Neutrophil (primary cell): ENCODE measurements at regions not wholly inside any gene's neighbourhood (a gene's known extent, or its start where the extent isn't known, plus 50 kb on each side); places are given as distances from the start of the nearest gene placed in this dataset.

ENCODE experiments used
- H3K27ac ChIP-seq: fragments of 200-600 bp; sonication (generic); 2 replicates; pipeline ENCODE4 v1.5.1; 2016; ENCODE audit warnings: mild to moderate bottlenecking, moderate library complexity
- H3K27me3 ChIP-seq: fragments of 200-600 bp; sonication (generic); 2 replicates; pipeline ENCODE4 v1.6.0; 2016; ENCODE audit warnings: mild to moderate bottlenecking
- H3K36me3 ChIP-seq: fragments of 200-600 bp; sonication (generic); 2 replicates; pipeline ENCODE4 v1.5.1; 2017
- H3K4me1 ChIP-seq, 2 experiments: fragments of 200-600 bp in 1 of 2; sonication (generic) in 1 of 2; 1 replicate in 1 of 2; 2 replicates in 1 of 2; pipeline versions ENCODE4 v1.5.1 to v1.6.1; 2013 to 2016; ENCODE audit warnings: low read depth in 1 of 2, low read length in 1 of 2, mild to moderate bottlenecking in 1 of 2, moderate library complexity in 1 of 2; ENCODE audit not compliant: control insufficient read depth in 1 of 2, insufficient read depth in 1 of 2
- H3K4me3 ChIP-seq, 2 experiments: fragments of 200-600 bp in 1 of 2; sonication (generic) in 1 of 2; 1 replicate in 1 of 2; 2 replicates in 1 of 2; pipeline ENCODE4 v1.5.1; 2013 to 2016; ENCODE audit warnings: low read depth in 1 of 2, low read length in 1 of 2, mild to moderate bottlenecking in 1 of 2, moderate library complexity in 1 of 2
- H3K9me3 ChIP-seq: fragments of 200-600 bp; sonication (generic); 2 replicates; pipeline ENCODE4 v1.5.1; 2016
- TF ChIP-seq, protein P1 (sequence below): fragments of 200-600 bp; sonication (generic); IDR thresholded peaks from 2 replicates; pipeline ENCODE4 v1.5.1; 2016; ENCODE audit warnings: antibody characterized with exemption

DNA sequence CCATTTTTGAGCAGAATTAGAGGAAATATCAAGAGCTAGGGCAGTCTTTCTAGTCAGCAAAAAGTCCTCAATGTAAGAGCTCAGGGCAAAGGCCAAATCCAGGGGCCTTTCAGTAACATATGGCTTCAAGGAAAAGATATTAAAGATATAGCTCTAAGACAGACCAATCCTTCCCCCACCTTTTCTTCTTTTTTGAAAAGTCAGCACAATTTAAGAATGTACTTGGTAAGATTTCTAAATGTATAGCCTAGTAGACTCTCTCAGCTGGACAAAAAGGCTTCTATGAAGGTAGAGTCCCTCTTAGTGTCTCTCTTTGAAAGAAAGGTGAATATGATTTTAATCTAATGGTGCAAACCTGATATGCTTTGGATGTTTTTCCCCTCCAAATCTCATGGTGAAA lies 515.7 kb downstream of the VRK1 start:
- Histone ChIP-seq H3K4me1 (no peaks in the 10 kb centered on the region), H3K27ac (no peak overlapping the region), H3K27me3 (no peaks in the 10 kb centered on the region), H3K4me3 (no peak overlapping the region), H3K9me3 (no peaks in the 10 kb centered on the region), H3K36me3 (no peaks in the 10 kb centered on the region)
- TF ChIP-seq, protein P1, sequence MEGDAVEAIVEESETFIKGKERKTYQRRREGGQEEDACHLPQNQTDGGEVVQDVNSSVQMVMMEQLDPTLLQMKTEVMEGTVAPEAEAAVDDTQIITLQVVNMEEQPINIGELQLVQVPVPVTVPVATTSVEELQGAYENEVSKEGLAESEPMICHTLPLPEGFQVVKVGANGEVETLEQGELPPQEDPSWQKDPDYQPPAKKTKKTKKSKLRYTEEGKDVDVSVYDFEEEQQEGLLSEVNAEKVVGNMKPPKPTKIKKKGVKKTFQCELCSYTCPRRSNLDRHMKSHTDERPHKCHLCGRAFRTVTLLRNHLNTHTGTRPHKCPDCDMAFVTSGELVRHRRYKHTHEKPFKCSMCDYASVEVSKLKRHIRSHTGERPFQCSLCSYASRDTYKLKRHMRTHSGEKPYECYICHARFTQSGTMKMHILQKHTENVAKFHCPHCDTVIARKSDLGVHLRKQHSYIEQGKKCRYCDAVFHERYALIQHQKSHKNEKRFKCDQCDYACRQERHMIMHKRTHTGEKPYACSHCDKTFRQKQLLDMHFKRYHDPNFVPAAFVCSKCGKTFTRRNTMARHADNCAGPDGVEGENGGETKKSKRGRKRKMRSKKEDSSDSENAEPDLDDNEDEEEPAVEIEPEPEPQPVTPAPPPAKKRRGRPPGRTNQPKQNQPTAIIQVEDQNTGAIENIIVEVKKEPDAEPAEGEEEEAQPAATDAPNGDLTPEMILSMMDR = no peak

DNA sequence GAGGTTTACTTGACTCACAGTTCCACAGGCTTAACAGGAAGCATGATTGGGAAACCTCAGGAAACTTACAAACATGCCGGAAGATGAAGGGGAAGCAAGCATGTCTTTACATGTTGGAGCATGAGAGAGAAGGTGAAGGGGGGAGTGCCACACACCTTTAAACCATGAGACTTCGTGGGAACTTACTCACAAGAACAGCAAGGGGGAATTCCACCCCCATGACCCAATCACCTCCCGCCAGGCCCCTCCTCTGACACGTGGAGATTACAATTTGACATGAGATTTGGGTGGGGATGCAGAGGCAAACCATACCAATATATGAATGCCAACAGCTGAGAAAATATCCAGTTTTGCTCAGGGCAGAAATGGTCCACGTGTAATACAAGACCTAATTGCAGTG lies 518.6 kb downstream of the VRK1 start:
- Histone ChIP-seq H3K36me3 (no peaks in the 10 kb centered on the region), H3K27me3 (no peaks in the 10 kb centered on the region), H3K4me1 (no peaks in the 10 kb centered on the region), H3K27ac (no peak overlapping the region), H3K9me3 (no peaks in the 10 kb centered on the region), H3K4me3 (no peak overlapping the region)
- TF ChIP-seq, protein P1 = no peak

DNA sequence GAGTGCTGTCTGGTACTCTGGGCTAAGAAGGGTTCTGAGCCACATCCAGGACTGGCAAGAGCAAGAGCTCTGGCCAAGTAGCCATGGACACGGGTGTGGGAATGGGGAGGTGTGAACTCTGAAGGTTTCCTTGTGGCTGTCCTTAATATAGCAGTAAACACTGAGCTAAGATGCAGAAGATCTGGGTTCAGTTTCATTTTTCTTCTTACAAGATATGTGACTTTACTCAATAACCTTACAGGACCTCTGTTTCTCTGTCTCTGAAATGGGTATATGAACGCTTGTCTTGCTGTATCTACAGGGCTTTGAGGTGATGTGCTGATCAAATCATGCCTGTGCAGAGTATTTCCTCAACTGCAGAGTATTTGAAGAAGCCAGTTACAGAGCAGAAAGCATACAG lies 521.2 kb downstream of the VRK1 start:
- H3K4me1 ChIP-seq = no peaks in the 10 kb centered on the region
- no peak overlapping the region for H3K27ac ChIP-seq
- H3K9me3 ChIP-seq = no peaks in the 10 kb centered on the region
- H3K27me3 ChIP-seq = no peaks in the 10 kb centered on the region
- no peaks in the 10 kb centered on the region for H3K36me3 ChIP-seq
- H3K4me3 ChIP-seq = no peak overlapping the region
- TF ChIP-seq, protein P1 = no peak

DNA sequence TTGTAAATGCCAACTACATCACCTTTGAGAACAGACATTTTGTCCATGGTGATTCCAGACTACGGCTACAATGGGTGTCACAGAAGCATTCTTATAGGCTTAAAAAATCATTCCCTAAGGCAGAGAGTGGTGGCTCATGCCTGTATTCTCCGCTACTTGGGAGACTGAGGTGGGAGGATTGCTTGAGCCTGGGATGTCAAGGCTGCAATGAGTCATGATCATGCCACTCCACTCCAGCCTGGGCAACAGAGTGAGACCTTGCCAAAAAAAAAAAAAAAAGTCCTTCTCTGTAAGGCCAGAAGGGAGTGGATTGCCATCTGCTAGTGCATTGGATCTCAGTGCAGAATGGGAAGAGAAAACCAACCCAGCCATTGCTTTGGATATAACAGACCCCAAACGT lies 522.5 kb downstream of the VRK1 start:
- H3K9me3 ChIP-seq = no peaks in the 10 kb centered on the region
- no peaks in the 10 kb centered on the region for H3K36me3 ChIP-seq
- TF ChIP-seq, protein P1 = no peak
- no peak overlapping the region for H3K27ac ChIP-seq
- H3K4me1 ChIP-seq = no peaks in the 10 kb centered on the region
- no peaks in the 10 kb centered on the region for H3K27me3 ChIP-seq
- no peak overlapping the region for H3K4me3 ChIP-seq

DNA sequence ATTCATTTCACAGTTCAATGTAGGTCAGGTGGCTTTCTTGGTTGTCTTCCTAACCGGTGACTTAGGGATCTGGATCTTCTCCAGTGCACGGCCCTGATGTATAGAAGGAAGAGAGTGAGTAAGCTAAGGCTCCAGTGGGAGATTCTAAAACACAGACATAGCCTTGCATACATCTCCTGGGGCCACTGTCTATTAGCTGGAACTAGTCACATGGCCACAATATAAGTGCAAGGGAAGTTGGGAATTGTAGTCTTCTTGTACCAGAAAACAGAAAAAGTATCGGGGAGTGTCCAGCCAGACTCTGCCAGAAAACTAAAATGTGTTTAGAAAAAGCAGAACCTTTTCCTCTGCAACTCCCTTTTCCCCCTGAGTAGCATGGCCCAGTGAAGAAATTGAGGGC lies 531.6 kb downstream of the VRK1 start:
- H3K4me1 ChIP-seq = no peaks in the 10 kb centered on the region
- no peak overlapping the region for H3K27ac ChIP-seq
- no peaks in the 10 kb centered on the region for H3K36me3 ChIP-seq
- H3K27me3 ChIP-seq = no peaks in the 10 kb centered on the region
- H3K4me3 ChIP-seq = no peak overlapping the region
- H3K9me3 ChIP-seq = no peaks in the 10 kb centered on the region
- TF ChIP-seq, protein P1 = no peak

DNA sequence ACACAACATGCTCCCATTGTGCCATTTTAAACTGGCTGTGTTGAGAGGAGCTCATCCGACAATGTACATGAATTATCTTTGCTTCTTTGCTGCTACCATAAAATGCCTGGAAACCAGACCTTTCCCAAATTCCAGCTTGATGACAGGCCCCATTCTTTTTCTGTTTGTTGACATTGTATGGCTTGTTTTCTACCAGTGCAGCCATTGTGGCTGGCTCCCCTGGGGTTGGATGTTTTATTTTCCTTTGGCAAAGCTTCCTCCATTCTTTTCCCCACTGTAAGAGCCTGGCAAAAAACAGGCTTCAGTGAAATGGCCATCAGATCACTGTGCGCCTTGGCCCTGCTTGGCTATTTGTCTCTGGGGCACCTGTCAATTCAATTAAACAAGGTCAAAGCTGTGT lies 532.5 kb downstream of the VRK1 start:
- Histone ChIP-seq H3K4me1 (no peaks in the 10 kb centered on the region), H3K4me3 (no peak overlapping the region), H3K27me3 (no peaks in the 10 kb centered on the region), H3K27ac (no peak overlapping the region), H3K36me3 (no peaks in the 10 kb centered on the region), H3K9me3 (no peaks in the 10 kb centered on the region)
- TF ChIP-seq, protein P1 = no peak
